Neuronal stem cell (in vitro differentiated cells): ENCODE measurements at regions not wholly inside any gene's neighbourhood (a gene's known extent, or its start where the extent isn't known, plus 50 kb on each side); places are given as distances from the start of the nearest gene placed in this dataset.

Source experiments
- DNase-seq: peaks from one replicate; pipeline ENCODE4 v3.0.0-alpha.2; 2013; ENCODE audit warnings: low spot score
- H2AFZ ChIP-seq: one replicate; pipeline ENCODE4 v1.6.1; 2013; ENCODE audit warnings: mild to moderate bottlenecking, low read length, inconsistent platforms
- H2AK5ac ChIP-seq: 2 replicates; pipeline ENCODE4 v1.6.1; 2013; ENCODE audit warnings: low read depth, mild to moderate bottlenecking, inconsistent platforms, low read length, moderate library complexity, mixed read lengths
- H2BK120ac ChIP-seq: 2 replicates; pipeline ENCODE4 v1.6.1; 2013; ENCODE audit warnings: low read depth, mild to moderate bottlenecking, inconsistent platforms, low read length, moderate library complexity, mixed read lengths
- H2BK12ac ChIP-seq: one replicate; pipeline ENCODE4 v1.6.1; 2013; ENCODE audit warnings: low read length, inconsistent platforms
- H2BK15ac ChIP-seq: 2 replicates; pipeline ENCODE4 v1.6.1; 2013; ENCODE audit warnings: mild to moderate bottlenecking, low read length, inconsistent platforms, mixed read lengths
- H2BK5ac ChIP-seq: one replicate; pipeline ENCODE4 v1.6.1; 2013; ENCODE audit warnings: inconsistent platforms, mild to moderate bottlenecking, low read length, moderate library complexity
- H3K14ac ChIP-seq: one replicate; pipeline ENCODE4 v1.6.1; 2013; ENCODE audit warnings: low read length, inconsistent platforms
- H3K18ac ChIP-seq: 2 replicates; pipeline ENCODE4 v1.6.1; 2013; ENCODE audit warnings: low read length, inconsistent platforms
- H3K23ac ChIP-seq: 2 replicates; pipeline ENCODE4 v1.6.1; 2013; ENCODE audit warnings: low read depth, mild to moderate bottlenecking, mixed read lengths, low read length, inconsistent platforms; ENCODE audit not compliant: poor library complexity
- H3K27ac ChIP-seq: replicated peaks from 3 replicates; pipeline ENCODE4 v1.5.1; 2013; ENCODE audit warnings: low read length, inconsistent platforms
- H3K27me3 ChIP-seq, 3 experiments: 2 replicates each; pipeline ENCODE4 v1.6.1; 2013; ENCODE audit warnings: low read length in 3 of 3, mild to moderate bottlenecking in 2 of 3, inconsistent platforms in 1 of 3, low read depth in 1 of 3, mixed read lengths in 1 of 3, moderate library complexity in 1 of 3; ENCODE audit not compliant: control insufficient read depth in 3 of 3, insufficient read depth in 3 of 3
- H3K36me3 ChIP-seq, 2 donors: replicated peaks in 1 of 2; 2 replicates each; pipeline ENCODE4 v1.6.1; 2013; ENCODE audit warnings: low read length in 2 of 2; ENCODE audit not compliant: control insufficient read depth in 2 of 2, insufficient read depth in 2 of 2
- H3K4ac ChIP-seq: 2 replicates; pipeline ENCODE4 v1.6.1; 2013; ENCODE audit warnings: inconsistent platforms, mild to moderate bottlenecking, low read length, moderate library complexity
- H3K4me1 ChIP-seq, 2 donors: 1 replicate in 1 of 2; 2 replicates in 1 of 2; pipeline ENCODE4 v1.6.1; 2013; ENCODE audit warnings: low read length in 2 of 2, low read depth in 1 of 2; ENCODE audit not compliant: control insufficient read depth in 2 of 2, insufficient read depth in 1 of 2
- H3K4me2 ChIP-seq: one replicate; pipeline ENCODE4 v1.6.1; 2013; ENCODE audit warnings: mild to moderate bottlenecking, low read length, inconsistent platforms; ENCODE audit not compliant: insufficient read depth, poor library complexity, severe bottlenecking
- H3K4me3 ChIP-seq, 2 donors: 2 replicates each; pipeline ENCODE4 v1.5.1; 2013; ENCODE audit warnings: low read length in 2 of 2, mild to moderate bottlenecking in 2 of 2, inconsistent platforms in 1 of 2, moderate library complexity in 1 of 2
- H3K79me1 ChIP-seq: one replicate; pipeline ENCODE4 v1.6.1; 2013; ENCODE audit warnings: low read depth, mild to moderate bottlenecking, inconsistent platforms, low read length, moderate library complexity
- H3K9ac ChIP-seq: one replicate; pipeline ENCODE4 v1.6.1; 2013; ENCODE audit warnings: mild to moderate bottlenecking, low read depth, low read length, inconsistent platforms; ENCODE audit not compliant: poor library complexity
- H3K9me3 ChIP-seq, 2 donors: replicated peaks in 1 of 2; 2 replicates each; pipeline versions ENCODE3 to v1.6.1; 2013; ENCODE audit warnings: low read length in 2 of 2, mild to moderate bottlenecking in 2 of 2, inconsistent platforms in 1 of 2, low read depth in 1 of 2, mixed read lengths in 1 of 2, moderate library complexity in 1 of 2; ENCODE audit not compliant: control insufficient read depth in 2 of 2, insufficient read depth in 1 of 2
- H4K8ac ChIP-seq: one replicate; pipeline ENCODE4 v1.6.1; 2013; ENCODE audit warnings: low read depth, mild to moderate bottlenecking, inconsistent platforms, low read length, moderate library complexity
- H4K91ac ChIP-seq: one replicate; pipeline ENCODE4 v1.6.1; 2013; ENCODE audit warnings: low read length, low read depth, mild to moderate bottlenecking, inconsistent platforms; ENCODE audit not compliant: poor library complexity
- WGBS, 2 donors: extraction: QIAGEN DNeasy Blood & Tissue Kit; methylation state at CpG; one replicate each; pipeline ENCODE4 v1.1.7; 2013; ENCODE audit warnings: missing lambda C conversion rate in 2 of 2, mixed read lengths in 1 of 2; ENCODE audit not compliant: insufficient read length in 2 of 2, insufficient replicate concordance in 1 of 2; ENCODE audit errors: extremely low coverage in 2 of 2; 5-methylcytosine and 5-hydroxymethylcytosine counted together

GRCh38 chr21:25513810-25514209 lies 93.5 kb downstream of the MRPL39 start:
- H2AK5ac ChIP-seq, result no peak overlapping the region
- no peak overlapping the region for H3K14ac ChIP-seq
- no peaks in the 10 kb centered on the region for H3K36me3 ChIP-seq
- DNase-seq, result no peak
- H3K27ac ChIP-seq, result no peak overlapping the region
- no peak overlapping the region for H3K4me3 ChIP-seq
- H2BK120ac ChIP-seq, result no peak overlapping the region
- H3K4ac ChIP-seq, result no peak overlapping the region
- H4K91ac ChIP-seq, result no peak overlapping the region
- H4K8ac ChIP-seq, result no peak overlapping the region
- no peak overlapping the region for H2BK12ac ChIP-seq
- no peak overlapping the region for H2BK15ac ChIP-seq
- no CpG with 5 or more reads among the region's 5 CpGs for WGBS, 2 donors
- no peak overlapping the region for H3K4me2 ChIP-seq
- H3K9me3 ChIP-seq, result no peaks in the 10 kb centered on the region
- no peak overlapping the region for H3K9ac ChIP-seq
- no peaks in the 10 kb centered on the region for H3K79me1 ChIP-seq
- no peaks in the 10 kb centered on the region for H3K27me3 ChIP-seq
- H3K4me1 ChIP-seq, result peaks cover 5 to 6% of the 10 kb centered on the region in 2 donors
- H2AFZ ChIP-seq, result no peak overlapping the region
- no peak overlapping the region for H2BK5ac ChIP-seq
- H3K23ac ChIP-seq, result no peak overlapping the region
- H3K18ac ChIP-seq, result no peak overlapping the region

DNA sequence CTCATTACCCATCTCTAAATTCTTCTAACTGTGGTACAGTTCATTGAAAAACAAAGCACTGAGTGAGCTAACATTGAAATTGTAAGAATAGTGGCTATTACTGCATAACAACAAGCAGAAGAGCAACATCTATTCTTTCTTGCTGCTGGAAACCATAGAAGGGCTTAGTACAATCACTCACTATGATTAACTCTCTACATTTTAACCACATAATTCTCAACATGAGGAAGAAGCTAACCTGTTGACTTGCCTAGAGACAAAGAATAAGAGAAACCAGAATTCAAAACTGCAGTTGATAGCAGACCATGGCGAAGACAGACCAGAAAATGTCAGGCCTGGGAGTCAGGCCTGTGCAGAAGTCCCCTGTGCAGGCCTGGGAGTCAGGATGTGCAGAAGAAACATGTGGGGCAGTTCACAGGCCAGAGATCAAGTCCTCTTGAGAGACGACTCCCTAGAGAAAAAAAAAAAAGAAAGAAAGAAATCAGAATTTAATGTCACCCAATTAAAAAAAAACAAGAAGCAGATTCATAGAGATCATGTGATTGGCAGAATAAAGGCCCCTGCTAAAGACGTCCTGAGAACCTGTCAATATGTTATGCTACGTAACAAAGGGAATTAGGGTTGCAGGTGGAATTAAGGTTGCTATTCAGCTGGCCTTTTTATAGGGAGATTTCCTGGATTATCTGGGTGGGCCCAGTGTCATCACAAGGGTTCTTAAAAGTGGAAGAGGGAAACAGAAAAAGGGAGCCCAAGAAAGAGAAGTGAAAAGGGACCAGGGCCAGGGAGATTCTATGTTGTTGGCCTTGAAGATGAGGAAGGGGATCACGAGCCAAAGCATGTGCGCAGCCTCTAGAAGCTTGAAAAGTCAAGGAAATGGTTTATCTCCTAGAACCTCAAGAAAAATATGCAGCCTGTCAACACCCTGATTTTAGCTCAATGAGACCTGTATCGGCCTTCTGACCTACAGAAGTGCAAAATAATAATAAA lies 94.9 kb downstream of the MRPL39 start:
- Histone ChIP-seq H2BK15ac (no peak overlapping the region), H3K27me3 (no peaks in the 10 kb centered on the region), H3K4ac (no peak overlapping the region), H3K79me1 (no peaks in the 10 kb centered on the region), H3K36me3 (no peaks in the 10 kb centered on the region), H2AFZ (no peak overlapping the region), H3K23ac (no peak overlapping the region), H3K4me1 (no peaks in the 10 kb centered on the region), H2BK120ac (no peak overlapping the region), H2BK12ac (no peak overlapping the region), H3K14ac (no peak overlapping the region), H3K18ac (no peak overlapping the region), H4K8ac (no peak overlapping the region), H2AK5ac (no peak overlapping the region), H2BK5ac (no peak overlapping the region), H3K9me3 (no peaks in the 10 kb centered on the region), H3K4me3 (no peak overlapping the region), H3K27ac (no peak overlapping the region), H3K9ac (no peak overlapping the region), H3K4me2 (no peak overlapping the region), H4K91ac (no peak overlapping the region)
- no peak for DNase-seq
- WGBS, 2 donors, result no CpG with 5 or more reads among the region's 7 CpGs

DNA sequence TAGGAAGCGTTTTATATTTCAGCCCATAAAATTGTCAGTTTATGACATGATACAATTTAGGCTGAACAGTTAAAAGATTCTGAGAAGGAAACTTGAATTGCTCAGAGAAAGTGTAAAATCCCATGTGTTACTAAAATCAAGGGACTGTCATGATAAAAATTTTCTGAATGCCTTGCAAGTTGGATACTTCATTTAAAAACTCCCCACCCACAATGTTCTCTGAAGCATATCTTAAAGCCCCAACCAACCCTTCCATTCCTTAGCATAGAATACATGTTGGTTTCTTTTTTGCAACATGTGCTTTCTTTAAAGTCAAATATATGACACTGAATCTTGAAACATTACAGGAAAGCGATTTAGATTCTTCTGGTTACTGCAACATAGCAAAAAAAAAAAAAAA lies 97.4 kb downstream of the MRPL39 start:
- no peak overlapping the region for H4K8ac ChIP-seq
- no peak overlapping the region for H3K4ac ChIP-seq
- H3K4me3 ChIP-seq, result no peak overlapping the region
- no peak overlapping the region for H3K27ac ChIP-seq
- no peak overlapping the region for H2BK120ac ChIP-seq
- H3K4me2 ChIP-seq, result no peak overlapping the region
- no peaks in the 10 kb centered on the region for H3K36me3 ChIP-seq
- H2AK5ac ChIP-seq, result no peak overlapping the region
- no peak for DNase-seq
- no peak overlapping the region for H2BK5ac ChIP-seq
- H2AFZ ChIP-seq, result no peak overlapping the region
- WGBS, 2 donors, result no CpG with 5 or more reads among the region's 2 CpGs
- H3K9me3 ChIP-seq, result no peaks in the 10 kb centered on the region
- no peak overlapping the region for H2BK15ac ChIP-seq
- no peak overlapping the region for H3K23ac ChIP-seq
- H3K27me3 ChIP-seq, result no peaks in the 10 kb centered on the region
- H4K91ac ChIP-seq, result no peak overlapping the region
- no peaks in the 10 kb centered on the region for H3K4me1 ChIP-seq
- H3K79me1 ChIP-seq, result no peaks in the 10 kb centered on the region
- H3K9ac ChIP-seq, result no peak overlapping the region
- no peak overlapping the region for H3K14ac ChIP-seq
- H3K18ac ChIP-seq, result no peak overlapping the region
- no peak overlapping the region for H2BK12ac ChIP-seq

GRCh38 chr21:25508364-25508763 lies 98.9 kb downstream of the MRPL39 start:
- H3K18ac ChIP-seq, result no peak overlapping the region
- H3K9ac ChIP-seq, result no peak overlapping the region
- H4K91ac ChIP-seq, result no peak overlapping the region
- no peak overlapping the region for H3K27ac ChIP-seq
- H2BK12ac ChIP-seq, result no peak overlapping the region
- H3K4me3 ChIP-seq, result no peak overlapping the region
- H3K23ac ChIP-seq, result no peak overlapping the region
- H2AK5ac ChIP-seq, result no peak overlapping the region
- WGBS, 2 donors, result no CpG with 5 or more reads among the region's 3 CpGs
- no peak overlapping the region for H2BK5ac ChIP-seq
- H3K4ac ChIP-seq, result no peak overlapping the region
- H3K79me1 ChIP-seq, result no peaks in the 10 kb centered on the region
- no peak for DNase-seq
- peak overlapping the region; percentile 58 for H2AFZ ChIP-seq
- H3K36me3 ChIP-seq, result no peaks in the 10 kb centered on the region
- peaks cover 0 to 2% of the 10 kb centered on the region in 2 donors for H3K9me3 ChIP-seq
- no peak overlapping the region for H4K8ac ChIP-seq
- no peak overlapping the region for H2BK15ac ChIP-seq
- no peaks in the 10 kb centered on the region for H3K27me3 ChIP-seq
- no peak overlapping the region for H3K14ac ChIP-seq
- no peak overlapping the region for H2BK120ac ChIP-seq
- no peak overlapping the region for H3K4me2 ChIP-seq
- no peaks in the 10 kb centered on the region for H3K4me1 ChIP-seq
